Tibial nerve (tissue), 4 donors: ENCODE measurements at regions not wholly inside any gene's neighbourhood (a gene's known extent, or its start where the extent isn't known, plus 50 kb on each side); places are given as distances from the start of the nearest gene placed in this dataset.

ENCODE experiments used
- DNase-seq, 2 donors: peaks; one replicate each; pipeline ENCODE4 v3.0.0-alpha.2; 2019; ENCODE audit warnings: low spot score in 2 of 2
- H3K27ac ChIP-seq, 4 donors: fragments of 200-600 bp; sonication (generic) in 3 of 4; one replicate each; pipeline ENCODE4 v1.5.1; 2017 to 2019; ENCODE audit warnings: mild to moderate bottlenecking in 1 of 4
- H3K27me3 ChIP-seq, 2 donors: fragments of 200-600 bp; sonication (generic) in 1 of 2; one replicate each; pipeline versions ENCODE4 v1.5.1 to v1.6.0; 2017 to 2019
- H3K36me3 ChIP-seq, 3 donors: fragments of 200-600 bp; sonication (generic); one replicate each; pipeline ENCODE4 v1.5.1; 2018 to 2019
- H3K4me1 ChIP-seq, 4 donors: fragments of 200-600 bp; sonication (generic) in 3 of 4; one replicate each; pipeline ENCODE4 v1.5.1; 2017 to 2019
- H3K4me3 ChIP-seq, 4 donors: fragments of 200-600 bp; sonication (generic) in 3 of 4; one replicate each; pipeline ENCODE4 v1.5.1; 2017 to 2019; ENCODE audit warnings: mild to moderate bottlenecking in 1 of 4, moderate library complexity in 1 of 4
- H3K9me3 ChIP-seq, 4 donors: fragments of 200-600 bp; sonication (generic) in 3 of 4; one replicate each; pipeline ENCODE4 v1.5.1; 2017 to 2019
- CTCF ChIP-seq, 5 experiments: fragments of 200-600 bp in 3 of 5; fragments of 450-650 bp in 2 of 5; sonication (generic) in 3 of 5; IDR thresholded peaks; one replicate each; pipeline ENCODE4 v1.5.1; 2016 to 2019; ENCODE audit warnings: antibody characterized with exemption in 5 of 5, mild to moderate bottlenecking in 3 of 5, moderate library complexity in 2 of 5
- EP300 ChIP-seq, 2 donors: sonication (generic); formaldehyde crosslinking; IDR thresholded peaks; one replicate each; pipeline ENCODE4 v1.6.1; 2017; ENCODE audit warnings: antibody characterized with exemption in 2 of 2, mild to moderate bottlenecking in 1 of 2
- POLR2A ChIP-seq, 2 donors: fragments of 450-650 bp; IDR thresholded peaks; one replicate each; pipeline ENCODE4 v1.6.1; 2017; ENCODE audit warnings: antibody characterized with exemption in 2 of 2, mild to moderate bottlenecking in 2 of 2, moderate library complexity in 2 of 2
- WGBS, 2 donors: methylation state at CpG; one replicate each; pipeline ENCODE4 v1.1.5; 2018; 5-methylcytosine and 5-hydroxymethylcytosine counted together

- 79 to 81% methylated on average over 2 of the region's 2 CpGs for WGBS, 2 donors
- DNase-seq, result no peak
These were observed 142.0 kb downstream of the TMEM30B start for GRCh38 chr14:61139006-61139599.

DNA sequence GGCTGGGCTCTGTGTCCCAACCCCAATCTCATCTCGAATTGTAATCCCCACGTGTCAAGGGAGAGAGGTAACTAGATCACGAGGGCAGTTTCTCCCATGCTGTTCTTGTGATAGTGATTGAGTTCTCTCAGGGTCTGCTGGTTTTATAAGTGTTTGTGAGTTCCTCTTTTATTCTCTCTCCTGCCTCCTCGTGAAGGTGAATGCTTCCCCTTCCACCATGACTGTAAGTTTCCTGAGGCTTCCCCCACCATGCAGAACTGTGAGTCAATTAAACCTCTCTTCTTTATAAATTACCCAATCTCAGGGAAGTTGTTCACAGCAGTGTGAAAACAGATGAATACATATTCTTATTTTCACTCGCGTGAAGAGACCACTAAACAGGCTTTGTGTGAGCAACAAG is 148.2 kb downstream of the TMEM30B start:
- TF ChIP-seq POLR2A (IDR thresholded peaks at IDR 0.05) (no peak), EP300 (IDR thresholded peaks at IDR 0.05) (no peak), CTCF (IDR thresholded peaks at IDR 0.05) (no peak)
- H3K36me3 ChIP-seq, result no peaks in the 10 kb centered on the region
- no peaks in the 10 kb centered on the region for H3K27me3 ChIP-seq
- no peaks in the 10 kb centered on the region for H3K9me3 ChIP-seq
- no peak for DNase-seq
- no peak overlapping the region for H3K4me3 ChIP-seq
- H3K27ac ChIP-seq, result no peak overlapping the region
- 79 to 87% methylated on average over 6 of the region's 6 CpGs for WGBS, 2 donors
- H3K4me1 ChIP-seq, result no peaks in the 10 kb centered on the region

More at GRCh38 chr14:61139006-61139599, 142.0 kb downstream of the TMEM30B start:
- H3K4me3 ChIP-seq, result no peak overlapping the region
- H3K27ac ChIP-seq, result no peak overlapping the region
- no peaks in the 10 kb centered on the region for H3K27me3 ChIP-seq
- H3K9me3 ChIP-seq, result peaks cover 0 to 5% (median 0%) of the 10 kb centered on the region in 4 donors
- no peaks in the 10 kb centered on the region for H3K36me3 ChIP-seq
- TF ChIP-seq CTCF (IDR thresholded peaks at IDR 0.05), result no peak
- no peak for TF ChIP-seq EP300 (IDR thresholded peaks at IDR 0.05)
- TF ChIP-seq POLR2A (IDR thresholded peaks at IDR 0.05), result no peak
- H3K4me1 ChIP-seq, result no peaks in the 10 kb centered on the region

GRCh38 chr14:61132336-61132735 is 148.8 kb downstream of the TMEM30B start:
- no peaks in the 10 kb centered on the region for H3K9me3 ChIP-seq
- no peak for DNase-seq
- H3K4me3 ChIP-seq, result no peak overlapping the region
- WGBS, 2 donors, result 81% methylated on average over 3 of the region's 3 CpGs
- no peak overlapping the region for H3K27ac ChIP-seq
- no peaks in the 10 kb centered on the region for H3K36me3 ChIP-seq
- no peaks in the 10 kb centered on the region for H3K4me1 ChIP-seq
- no peak for TF ChIP-seq EP300 (IDR thresholded peaks at IDR 0.05)
- no peaks in the 10 kb centered on the region for H3K27me3 ChIP-seq

DNA sequence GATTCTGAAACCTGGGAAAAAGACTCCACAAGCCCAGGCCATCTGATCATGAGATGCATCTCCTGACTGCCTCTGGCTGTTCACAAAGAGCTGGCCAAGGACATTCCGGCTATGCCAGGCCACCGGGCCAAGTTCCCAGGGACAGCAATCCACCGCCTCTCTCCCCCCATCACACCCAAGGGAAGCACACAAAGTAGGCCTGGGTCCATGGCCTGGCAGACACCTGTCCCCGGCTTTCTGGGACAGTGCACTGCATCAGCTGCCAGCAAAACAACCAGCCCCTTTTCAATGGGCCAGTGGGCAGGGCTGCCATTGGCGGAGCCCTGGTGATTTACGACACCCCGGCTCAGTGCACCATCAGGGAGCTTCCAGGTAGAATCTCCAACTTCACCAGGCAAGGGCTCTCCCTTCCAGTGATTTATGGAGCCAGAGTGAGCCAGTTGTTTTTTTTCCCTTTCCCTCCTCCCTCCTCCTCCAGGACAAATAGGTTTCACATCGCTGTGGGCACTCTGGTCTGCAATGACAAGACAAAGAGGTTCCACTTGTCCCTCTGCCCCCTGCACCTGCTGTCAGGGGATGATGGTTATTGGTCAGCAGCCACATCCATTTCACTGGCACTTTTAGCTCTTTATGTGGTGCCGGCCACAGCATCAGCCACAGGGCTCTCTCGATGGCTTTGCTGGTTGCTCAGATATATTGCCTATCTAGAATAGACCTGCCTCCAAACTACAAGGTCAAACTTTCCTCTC is 149.6 kb downstream of the SLC38A6 start:
- peaks cover 0 to 11% (median 0%) of the 10 kb centered on the region in 4 donors for H3K4me1 ChIP-seq
- no peaks in the 10 kb centered on the region for H3K9me3 ChIP-seq
- H3K27me3 ChIP-seq, result no peaks in the 10 kb centered on the region
- no peak for TF ChIP-seq EP300 (IDR thresholded peaks at IDR 0.05)
- no peak for TF ChIP-seq POLR2A (IDR thresholded peaks at IDR 0.05)
- TF ChIP-seq CTCF (IDR thresholded peaks at IDR 0.05), result no peak
- H3K27ac ChIP-seq, result no peak overlapping the region
- no peaks in the 10 kb centered on the region for H3K36me3 ChIP-seq
- DNase-seq, result no peak
- H3K4me3 ChIP-seq, result no peak overlapping the region
- 87 to 91% methylated on average over 9 to 10 of the region's 10 CpGs for WGBS, 2 donors

DNA sequence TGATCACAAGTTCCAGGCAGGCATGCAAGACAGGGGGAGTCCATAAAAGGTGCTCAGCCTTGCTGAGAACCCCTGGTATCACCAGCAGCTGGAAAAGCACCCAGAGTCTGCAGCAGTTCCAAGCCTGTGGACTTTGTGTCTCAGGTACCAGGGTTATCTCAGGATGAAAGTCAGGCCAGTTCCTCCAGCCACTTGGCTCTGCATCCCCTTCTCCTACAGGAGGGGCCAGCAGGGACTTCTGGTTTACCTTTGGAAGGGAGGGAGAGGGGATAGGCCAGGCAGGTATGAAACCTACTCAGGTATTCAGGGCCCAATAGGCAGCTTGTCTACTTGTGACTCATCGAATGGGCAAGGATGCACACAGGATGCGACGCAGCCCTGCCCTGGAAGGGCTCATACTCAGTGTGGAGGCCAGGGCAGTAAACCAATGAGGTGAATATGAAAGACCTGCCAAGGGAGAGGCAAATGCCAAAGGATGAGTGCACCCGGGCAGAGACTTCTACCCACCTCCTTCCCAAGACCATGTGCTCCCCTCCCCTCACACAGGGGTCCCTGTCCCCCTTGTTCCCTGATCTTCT is 148.2 kb downstream of the SLC38A6 start:
- Histone ChIP-seq H3K36me3 (no peaks in the 10 kb centered on the region), H3K27ac (no peak overlapping the region), H3K27me3 (no peaks in the 10 kb centered on the region), H3K9me3 (no peaks in the 10 kb centered on the region), H3K4me1 (peaks cover 0 to 16% (median 0%) of the 10 kb centered on the region in 4 donors), H3K4me3 (no peak overlapping the region)
- 94 to 97% methylated on average over 4 of the region's 4 CpGs for WGBS, 2 donors
- no peak for DNase-seq
- TF ChIP-seq POLR2A (IDR thresholded peaks at IDR 0.05) (no peak), CTCF (IDR thresholded peaks at IDR 0.05) (no peak), EP300 (IDR thresholded peaks at IDR 0.05) (no peak)
